CD4-positive, alpha-beta memory T cell (primary cell): ENCODE measurements at regions not wholly inside any gene's neighbourhood (a gene's known extent, or its start where the extent isn't known, plus 50 kb on each side); places are given as distances from the start of the nearest gene placed in this dataset.
"Not testable (repeated sequence)": the region's sequence is repeated elsewhere in the genome, so short reads cannot be mapped to it uniquely, and the experiment has no call there.

Experiments used
- CTCF ChIA-PET: fragments of 350-600 bp; sonication (Branson Sonifier 250); formaldehyde crosslinking; loops from one replicate; lab custom pipeline; 2021; ENCODE audit warnings: inconsistent platforms; ENCODE audit not compliant: partially characterized antibody; lab: Charles Lee
- POLR2A ChIA-PET: fragments of 350-600 bp; sonication (Branson Sonifier 250); formaldehyde crosslinking; loops from one replicate; lab custom pipeline; 2021; ENCODE audit not compliant: partially characterized antibody; lab: Charles Lee
- DNase-seq, 5 donors: peaks; one replicate each; pipeline versions ENCODE4 v3.0.0 to v3.0.0-alpha.2; 2020 to 2022; ENCODE audit warnings: mixed read lengths in 1 of 5
- H3K27ac ChIP-seq: one replicate; pipeline ENCODE4 v1.7.0; 2013; ENCODE audit warnings: low read depth, low read length
- H3K27me3 ChIP-seq: 2 replicates; pipeline ENCODE4 v1.7.0; 2013; ENCODE audit warnings: mild to moderate bottlenecking, low read length, moderate library complexity; ENCODE audit not compliant: insufficient read depth
- H3K36me3 ChIP-seq: 2 replicates; pipeline ENCODE4 v1.7.0; 2013; ENCODE audit warnings: mild to moderate bottlenecking, low read length, moderate library complexity; ENCODE audit not compliant: insufficient read depth
- H3K4me1 ChIP-seq: 2 replicates; pipeline ENCODE4 v1.7.0; 2013; ENCODE audit warnings: mild to moderate bottlenecking, low read length, moderate library complexity; ENCODE audit not compliant: insufficient read depth
- H3K4me3 ChIP-seq, 2 donors: one replicate each; pipeline ENCODE4 v1.7.0; 2013; ENCODE audit warnings: low read length in 2 of 2, mild to moderate bottlenecking in 1 of 2
- H3K9me3 ChIP-seq, 2 donors: one replicate each; pipeline ENCODE4 v1.7.0; 2013; ENCODE audit warnings: low read length in 2 of 2, control low read depth in 1 of 2; ENCODE audit not compliant: control insufficient read depth in 1 of 2
- H3K27ac Mint-ChIP-seq, 7 donors: one replicate each; pipeline ENCODE4 v1.8.0; 2020 to 2021; ENCODE audit warnings: mixed read lengths in 7 of 7, mild to moderate bottlenecking in 6 of 7, inconsistent platforms in 3 of 7, moderate library complexity in 3 of 7
- H3K27me3 Mint-ChIP-seq, 2 donors: one replicate each; pipeline ENCODE4 v1.8.0; 2020 to 2021; ENCODE audit warnings: mixed read lengths in 2 of 2
- H3K36me3 Mint-ChIP-seq, 2 donors: one replicate each; pipeline ENCODE4 v1.8.0; 2020 to 2021; ENCODE audit warnings: mixed read lengths in 2 of 2, inconsistent platforms in 1 of 2, mild to moderate bottlenecking in 1 of 2
- H3K4me1 Mint-ChIP-seq, 4 donors: one replicate each; pipeline ENCODE4 v1.8.0; 2020 to 2021; ENCODE audit warnings: mixed read lengths in 4 of 4, mild to moderate bottlenecking in 1 of 4
- H3K4me3 Mint-ChIP-seq, 8 donors: one replicate each; pipeline ENCODE4 v1.8.0; 2020 to 2021; ENCODE audit warnings: mixed read lengths in 8 of 8, mild to moderate bottlenecking in 7 of 8, moderate library complexity in 6 of 8, inconsistent platforms in 3 of 8
- H3K9me3 Mint-ChIP-seq, 8 donors: one replicate each; pipeline ENCODE4 v1.8.0; 2020 to 2021; ENCODE audit warnings: mixed read lengths in 8 of 8, mild to moderate bottlenecking in 5 of 8, inconsistent platforms in 3 of 8, moderate library complexity in 1 of 8
- intact Hi-C: fragments of 100-400 bp; cut with micrococcal nuclease; formaldehyde crosslinking; loops from one replicate; pipeline ENCODE4 v1.15.1; 2023

- H3K27ac ChIP-seq: no peak overlapping the region
- H3K4me1 ChIP-seq: no peaks in the 10 kb centered on the region
- ChIA-PET POLR2A (no interaction called here), CTCF (no interaction called here)
- H3K4me1 Mint-ChIP-seq: no peaks in the 10 kb centered on the region
- H3K9me3 ChIP-seq: no peaks in the 10 kb centered on the region
- H3K27ac Mint-ChIP-seq: no peak overlapping the region
- no peaks in the 10 kb centered on the region for H3K27me3 ChIP-seq
- no peaks in the 10 kb centered on the region for H3K36me3 ChIP-seq
- no peak for DNase-seq
- intact Hi-C loops: no loop called here
- no peaks in the 10 kb centered on the region for H3K27me3 Mint-ChIP-seq
- no peak overlapping the region for H3K4me3 ChIP-seq
- no peak overlapping the region for H3K4me3 Mint-ChIP-seq
- peaks cover 0 to 10% (median under 1%) of the 10 kb centered on the region in 8 donors for H3K9me3 Mint-ChIP-seq
- H3K36me3 Mint-ChIP-seq: no peaks in the 10 kb centered on the region
Measured at GRCh38 chr13:67519356-67519755, 289.2 kb upstream of the PCDH9 start.

- Histone ChIP-seq H3K36me3 (no peaks in the 10 kb centered on the region), H3K4me1 (no peaks in the 10 kb centered on the region), H3K27ac (no peak overlapping the region), H3K4me3 (no peak overlapping the region), H3K27me3 (no peaks in the 10 kb centered on the region), H3K9me3 (no peaks in the 10 kb centered on the region)
- DNase-seq: no peak
- ChIA-PET CTCF (no interaction called here), POLR2A (no interaction called here)
- Mint-ChIP-seq H3K4me1 (no peaks in the 10 kb centered on the region), H3K27me3 (no peaks in the 10 kb centered on the region), H3K27ac (no peak overlapping the region), H3K36me3 (no peaks in the 10 kb centered on the region), H3K9me3 (peaks cover 0 to 10% (median under 1%) of the 10 kb centered on the region in 8 donors), H3K4me3 (no peak overlapping the region)
- intact Hi-C loops: no loop called here
Measured at GRCh38 chr13:67518785-67519184, 288.6 kb upstream of the PCDH9 start.

- Histone ChIP-seq H3K27ac (no peak overlapping the region), H3K36me3 (no peaks in the 10 kb centered on the region), H3K27me3 (no peaks in the 10 kb centered on the region), H3K4me3 (no peak overlapping the region), H3K9me3 (no peaks in the 10 kb centered on the region), H3K4me1 (no peaks in the 10 kb centered on the region)
- Mint-ChIP-seq H3K4me3 (no peak overlapping the region), H3K36me3 (no peaks in the 10 kb centered on the region), H3K27me3 (no peaks in the 10 kb centered on the region), H3K27ac (no peak overlapping the region), H3K9me3 (peaks cover 0 to 9% (median under 1%) of the 10 kb centered on the region in 8 donors), H3K4me1 (no peaks in the 10 kb centered on the region)
- POLR2A ChIA-PET: no interaction called here
- CTCF ChIA-PET: no interaction called here
- DNase-seq: no peak
- intact Hi-C loops: no loop called here
Measured at GRCh38 chr13:67515895-67516294, 285.8 kb upstream of the PCDH9 start.

GRCh38 chr13:67509018-67509417 is 278.9 kb upstream of the PCDH9 start:
- intact Hi-C loops: no loop called here
- H3K27ac Mint-ChIP-seq: no peak overlapping the region
- no peaks in the 10 kb centered on the region for H3K9me3 ChIP-seq
- no peak overlapping the region for H3K27ac ChIP-seq
- H3K36me3 Mint-ChIP-seq: no peaks in the 10 kb centered on the region
- POLR2A ChIA-PET: no interaction called here
- CTCF ChIA-PET: no interaction called here
- H3K36me3 ChIP-seq: no peaks in the 10 kb centered on the region
- H3K4me1 Mint-ChIP-seq: no peaks in the 10 kb centered on the region
- no peaks in the 10 kb centered on the region for H3K27me3 ChIP-seq
- no peak overlapping the region for H3K4me3 Mint-ChIP-seq
- H3K9me3 Mint-ChIP-seq: peaks cover 0 to 8% (median 2%) of the 10 kb centered on the region in 8 donors
- H3K4me3 ChIP-seq: no peak overlapping the region
- H3K4me1 ChIP-seq: no peaks in the 10 kb centered on the region
- H3K27me3 Mint-ChIP-seq: no peaks in the 10 kb centered on the region
- DNase-seq: no peak

- POLR2A ChIA-PET, CTCF ChIA-PET: not testable (repeated sequence)
Measured at GRCh38 chr13:67508275-67508674, 278.1 kb upstream of the PCDH9 start.

GRCh38 chr13:67506407-67506806 is 276.3 kb upstream of the PCDH9 start:
- ChIA-PET CTCF (no interaction called here), POLR2A (no interaction called here)
- no peak overlapping the region for H3K4me3 ChIP-seq
- H3K27ac Mint-ChIP-seq: no peak overlapping the region
- no peaks in the 10 kb centered on the region for H3K27me3 Mint-ChIP-seq
- DNase-seq: no peak
- H3K36me3 ChIP-seq: no peaks in the 10 kb centered on the region
- intact Hi-C loops: no loop called here
- no peaks in the 10 kb centered on the region for H3K4me1 ChIP-seq
- no peaks in the 10 kb centered on the region for H3K27me3 ChIP-seq
- no peaks in the 10 kb centered on the region for H3K4me1 Mint-ChIP-seq
- no peaks in the 10 kb centered on the region for H3K9me3 ChIP-seq
- H3K27ac ChIP-seq: no peak overlapping the region
- H3K4me3 Mint-ChIP-seq: no peak overlapping the region
- H3K9me3 Mint-ChIP-seq: peaks cover 0 to 13% (median 5%) of the 10 kb centered on the region in 8 donors
- no peaks in the 10 kb centered on the region for H3K36me3 Mint-ChIP-seq

More at GRCh38 chr13:67508275-67508674, 278.1 kb upstream of the PCDH9 start:
- H3K27ac ChIP-seq, H3K27ac Mint-ChIP-seq, H3K27me3 ChIP-seq, H3K4me3 Mint-ChIP-seq, H3K9me3 Mint-ChIP-seq, H3K4me3 ChIP-seq, intact Hi-C loops, H3K9me3 ChIP-seq, H3K36me3 ChIP-seq, H3K4me1 Mint-ChIP-seq, H3K4me1 ChIP-seq, DNase-seq, H3K36me3 Mint-ChIP-seq, H3K27me3 Mint-ChIP-seq: not testable (repeated sequence)

- no peak for DNase-seq
- no peaks in the 10 kb centered on the region for H3K27me3 ChIP-seq
- H3K4me1 Mint-ChIP-seq: no peaks in the 10 kb centered on the region
- ChIA-PET POLR2A (no interaction called here), CTCF (no interaction called here)
- intact Hi-C loops: no loop called here
- no peak overlapping the region for H3K4me3 Mint-ChIP-seq
- H3K9me3 Mint-ChIP-seq: peaks cover 0 to 15% (median 4%) of the 10 kb centered on the region in 8 donors
- H3K27ac ChIP-seq: no peak overlapping the region
- no peaks in the 10 kb centered on the region for H3K4me1 ChIP-seq
- H3K4me3 ChIP-seq: no peak overlapping the region
- H3K9me3 ChIP-seq: no peaks in the 10 kb centered on the region
- H3K27me3 Mint-ChIP-seq: no peaks in the 10 kb centered on the region
- no peaks in the 10 kb centered on the region for H3K36me3 Mint-ChIP-seq
- H3K27ac Mint-ChIP-seq: no peak overlapping the region
- no peaks in the 10 kb centered on the region for H3K36me3 ChIP-seq
Measured at GRCh38 chr13:67505376-67505775, 275.2 kb upstream of the PCDH9 start.

- intact Hi-C loops: no loop called here
- no peak overlapping the region for H3K27ac Mint-ChIP-seq
- no peaks in the 10 kb centered on the region for H3K4me1 ChIP-seq
- ChIA-PET POLR2A (no interaction called here), CTCF (no interaction called here)
- no peak overlapping the region for H3K4me3 ChIP-seq
- peaks cover 0 to 17% (median 11%) of the 10 kb centered on the region in 8 donors for H3K9me3 Mint-ChIP-seq
- no peak overlapping the region for H3K27ac ChIP-seq
- H3K9me3 ChIP-seq: no peaks in the 10 kb centered on the region
- H3K36me3 Mint-ChIP-seq: no peaks in the 10 kb centered on the region
- H3K36me3 ChIP-seq: no peaks in the 10 kb centered on the region
- no peaks in the 10 kb centered on the region for H3K4me1 Mint-ChIP-seq
- no peaks in the 10 kb centered on the region for H3K27me3 ChIP-seq
- no peak overlapping the region for H3K4me3 Mint-ChIP-seq
- no peaks in the 10 kb centered on the region for H3K27me3 Mint-ChIP-seq
- DNase-seq: no peak
Measured at GRCh38 chr13:67498948-67499347, 268.8 kb upstream of the PCDH9 start.
